Activated naive CD4-positive, alpha-beta T cell treated with anti-CD3 and anti-CD28 coated beads for 36 hours (primary cell): ENCODE measurements at regions not wholly inside any gene's neighbourhood (a gene's known extent, or its start where the extent isn't known, plus 50 kb on each side); places are given as distances from the start of the nearest gene placed in this dataset.

Experiments used
- CTCF ChIA-PET: fragments of 350-600 bp; sonication (Branson Sonifier 250); formaldehyde crosslinking; loops from one replicate; lab custom pipeline; 2021; ENCODE audit warnings: antibody characterized with exemption; lab: Charles Lee
- DNase-seq: peaks from one replicate; pipeline ENCODE4 v3.0.0-alpha.2; 2020
- H3K27ac Mint-ChIP-seq: one replicate; pipeline ENCODE4 v1.8.0; 2021; ENCODE audit warnings: mild to moderate bottlenecking, mixed read lengths
- H3K27me3 Mint-ChIP-seq: one replicate; pipeline ENCODE4 v1.8.0; 2021; ENCODE audit warnings: low read depth, mixed read lengths
- H3K36me3 Mint-ChIP-seq: one replicate; pipeline ENCODE4 v1.8.0; 2021; ENCODE audit warnings: low read depth, mixed read lengths
- H3K4me1 Mint-ChIP-seq: one replicate; pipeline ENCODE4 v1.8.0; 2021; ENCODE audit warnings: low read depth, mixed read lengths
- H3K4me3 Mint-ChIP-seq: one replicate; pipeline ENCODE4 v1.8.0; 2021; ENCODE audit warnings: mild to moderate bottlenecking, moderate library complexity, mixed read lengths
- H3K9me3 Mint-ChIP-seq: one replicate; pipeline ENCODE4 v1.8.0; 2021; ENCODE audit warnings: mixed read lengths
- intact Hi-C: fragments of 100-400 bp; cut with micrococcal nuclease; formaldehyde crosslinking; loops from one replicate; pipeline ENCODE4 v1.15.1; 2023

GRCh38 chr6:144870782-144871181 is 585.6 kb downstream of the UTRN start:
- Mint-ChIP-seq H3K4me3 (no peak overlapping the region), H3K9me3 (no peaks in the 10 kb centered on the region), H3K27me3 (peaks cover 5% of the 10 kb centered on the region), H3K27ac (no peak overlapping the region), H3K36me3 (no peaks in the 10 kb centered on the region), H3K4me1 (peaks cover 4% of the 10 kb centered on the region)
- intact Hi-C loops = no loop called here
- DNase-seq = no peak
- CTCF ChIA-PET = no interaction called here

GRCh38 chr6:144873623-144874378 is 588.7 kb downstream of the UTRN start:
- Mint-ChIP-seq H3K9me3 (no peaks in the 10 kb centered on the region), H3K27ac (no peak overlapping the region), H3K27me3 (peaks cover 15% of the 10 kb centered on the region), H3K4me3 (no peak overlapping the region), H3K36me3 (no peaks in the 10 kb centered on the region), H3K4me1 (no peaks in the 10 kb centered on the region)
- intact Hi-C loops = no loop called here
- DNase-seq = no peak
- CTCF ChIA-PET = no interaction called here

- no peak overlapping the region for H3K4me3 Mint-ChIP-seq
Measured at GRCh38 chr6:144876689-144877088, 591.6 kb downstream of the UTRN start.

GRCh38 chr6:144877118-144877517 is 592.0 kb downstream of the UTRN start:
- Mint-ChIP-seq H3K27ac (no peak overlapping the region), H3K36me3 (no peaks in the 10 kb centered on the region), H3K27me3 (peaks cover 25% of the 10 kb centered on the region), H3K4me1 (no peaks in the 10 kb centered on the region), H3K4me3 (no peak overlapping the region), H3K9me3 (no peaks in the 10 kb centered on the region)
- intact Hi-C loops = no loop called here
- no peak for DNase-seq
- CTCF ChIA-PET = no interaction called here

More at GRCh38 chr6:144876689-144877088, 591.6 kb downstream of the UTRN start:
- H3K27ac Mint-ChIP-seq = no peak overlapping the region
- no peaks in the 10 kb centered on the region for H3K9me3 Mint-ChIP-seq
- no peaks in the 10 kb centered on the region for H3K4me1 Mint-ChIP-seq
- H3K27me3 Mint-ChIP-seq = peaks cover 25% of the 10 kb centered on the region
- no peak for DNase-seq
- H3K36me3 Mint-ChIP-seq = no peaks in the 10 kb centered on the region
- intact Hi-C loops = no loop called here
- CTCF ChIA-PET = no interaction called here

GRCh38 chr6:144878577-144878976 is 593.4 kb downstream of the UTRN start:
- H3K9me3 Mint-ChIP-seq = no peaks in the 10 kb centered on the region
- no peaks in the 10 kb centered on the region for H3K4me1 Mint-ChIP-seq
- intact Hi-C loops = no loop called here
- H3K4me3 Mint-ChIP-seq = no peak overlapping the region
- DNase-seq = no peak
- no peak overlapping the region for H3K27ac Mint-ChIP-seq
- CTCF ChIA-PET = interaction anchor here (0.7 kb wide), 1 partner anchor 244 kb away, joined by 4 read pairs; no protein-coding TSS in a partner anchor
- H3K27me3 Mint-ChIP-seq = peaks cover 22% of the 10 kb centered on the region
- H3K36me3 Mint-ChIP-seq = no peaks in the 10 kb centered on the region

GRCh38 chr6:144879436-144879835 is 594.3 kb downstream of the UTRN start:
- Mint-ChIP-seq H3K4me3 (no peak overlapping the region), H3K4me1 (no peaks in the 10 kb centered on the region), H3K27ac (no peak overlapping the region), H3K27me3 (peaks cover 22% of the 10 kb centered on the region), H3K36me3 (no peaks in the 10 kb centered on the region), H3K9me3 (no peaks in the 10 kb centered on the region)
- CTCF ChIA-PET = no interaction called here
- intact Hi-C loops = no loop called here
- no peak for DNase-seq

- peaks cover 20% of the 10 kb centered on the region for H3K27me3 Mint-ChIP-seq
- CTCF ChIA-PET = no interaction called here
- DNase-seq = no peak
- H3K27ac Mint-ChIP-seq = no peak overlapping the region
- no peaks in the 10 kb centered on the region for H3K9me3 Mint-ChIP-seq
- intact Hi-C loops = no loop called here
- H3K4me3 Mint-ChIP-seq = no peak overlapping the region
- H3K36me3 Mint-ChIP-seq = no peaks in the 10 kb centered on the region
- no peaks in the 10 kb centered on the region for H3K4me1 Mint-ChIP-seq
Measured at GRCh38 chr6:144882425-144882824, 597.3 kb downstream of the UTRN start.

- intact Hi-C loops = no loop called here
Measured at GRCh38 chr6:144883915-144884314, 598.8 kb downstream of the UTRN start.

GRCh38 chr6:144885817-144886216 is 600.7 kb downstream of the UTRN start:
- no peaks in the 10 kb centered on the region for H3K36me3 Mint-ChIP-seq
- no peaks in the 10 kb centered on the region for H3K4me1 Mint-ChIP-seq
- H3K9me3 Mint-ChIP-seq = no peaks in the 10 kb centered on the region
- H3K27ac Mint-ChIP-seq = no peak overlapping the region
- no peak for DNase-seq
- no peaks in the 10 kb centered on the region for H3K27me3 Mint-ChIP-seq
- CTCF ChIA-PET = interaction anchor here (0.7 kb wide), 1 partner anchor 1057 kb away, joined by 3 read pairs; no protein-coding TSS in a partner anchor
- no peak overlapping the region for H3K4me3 Mint-ChIP-seq
- intact Hi-C loops = no loop called here

More at GRCh38 chr6:144883915-144884314, 598.8 kb downstream of the UTRN start:
- Mint-ChIP-seq H3K4me3 (no peak overlapping the region), H3K36me3 (no peaks in the 10 kb centered on the region), H3K4me1 (no peaks in the 10 kb centered on the region), H3K27me3 (peaks cover 9% of the 10 kb centered on the region), H3K9me3 (no peaks in the 10 kb centered on the region), H3K27ac (no peak overlapping the region)
- no peak for DNase-seq
- CTCF ChIA-PET = no interaction called here

GRCh38 chr6:144886682-144887081 is 601.5 kb downstream of the UTRN start:
- no peaks in the 10 kb centered on the region for H3K27me3 Mint-ChIP-seq
- intact Hi-C loops = no loop called here
- no peaks in the 10 kb centered on the region for H3K9me3 Mint-ChIP-seq
- H3K4me3 Mint-ChIP-seq = no peak overlapping the region
- H3K27ac Mint-ChIP-seq = no peak overlapping the region
- no peaks in the 10 kb centered on the region for H3K36me3 Mint-ChIP-seq
- CTCF ChIA-PET = interaction anchor here (0.6 kb wide), 1 partner anchor 961 kb away, joined by 4 read pairs; no protein-coding TSS in a partner anchor
- H3K4me1 Mint-ChIP-seq = no peaks in the 10 kb centered on the region
- no peak for DNase-seq

- H3K36me3 Mint-ChIP-seq = no peaks in the 10 kb centered on the region
- H3K4me1 Mint-ChIP-seq = no peaks in the 10 kb centered on the region
- no peaks in the 10 kb centered on the region for H3K9me3 Mint-ChIP-seq
- H3K4me3 Mint-ChIP-seq = no peak overlapping the region
- intact Hi-C loops = no loop called here
- H3K27ac Mint-ChIP-seq = no peak overlapping the region
- DNase-seq = no peak
- CTCF ChIA-PET = no interaction called here
- H3K27me3 Mint-ChIP-seq = no peaks in the 10 kb centered on the region
Measured at GRCh38 chr6:144888621-144889020, 603.5 kb downstream of the UTRN start.

- Mint-ChIP-seq H3K27ac (no peak overlapping the region), H3K9me3 (no peaks in the 10 kb centered on the region), H3K36me3 (no peaks in the 10 kb centered on the region), H3K4me3 (no peak overlapping the region), H3K27me3 (no peaks in the 10 kb centered on the region), H3K4me1 (no peaks in the 10 kb centered on the region)
- no peak for DNase-seq
- CTCF ChIA-PET = no interaction called here
- intact Hi-C loops = no loop called here
Measured at GRCh38 chr6:144893680-144894151, 608.6 kb downstream of the UTRN start.

GRCh38 chr6:144894240-144894639 is 609.1 kb downstream of the UTRN start:
- H3K4me1 Mint-ChIP-seq = no peaks in the 10 kb centered on the region
- H3K9me3 Mint-ChIP-seq = no peaks in the 10 kb centered on the region
- no peaks in the 10 kb centered on the region for H3K36me3 Mint-ChIP-seq
- no peak overlapping the region for H3K27ac Mint-ChIP-seq
- no peaks in the 10 kb centered on the region for H3K27me3 Mint-ChIP-seq
- intact Hi-C loops = no loop called here
- H3K4me3 Mint-ChIP-seq = no peak overlapping the region
- DNase-seq = no peak
- CTCF ChIA-PET = no interaction called here
